HG03378 (cell line): ENCODE measurements at regions not wholly inside any gene's neighbourhood (a gene's known extent, or its start where the extent isn't known, plus 50 kb on each side); places are given as distances from the start of the nearest gene placed in this dataset.
"Not testable (repeated sequence)": the region's sequence is repeated elsewhere in the genome, so short reads cannot be mapped to it uniquely, and the experiment has no call there.

Experiments
- ATAC-seq: cut with Tn5 transposase; IDR thresholded peaks from one replicate; pipeline ENCODE4 v1.9.1; 2021; ENCODE audit warnings: mild to moderate bottlenecking, moderate library complexity; ENCODE audit not compliant: unreplicated experiment

DNA sequence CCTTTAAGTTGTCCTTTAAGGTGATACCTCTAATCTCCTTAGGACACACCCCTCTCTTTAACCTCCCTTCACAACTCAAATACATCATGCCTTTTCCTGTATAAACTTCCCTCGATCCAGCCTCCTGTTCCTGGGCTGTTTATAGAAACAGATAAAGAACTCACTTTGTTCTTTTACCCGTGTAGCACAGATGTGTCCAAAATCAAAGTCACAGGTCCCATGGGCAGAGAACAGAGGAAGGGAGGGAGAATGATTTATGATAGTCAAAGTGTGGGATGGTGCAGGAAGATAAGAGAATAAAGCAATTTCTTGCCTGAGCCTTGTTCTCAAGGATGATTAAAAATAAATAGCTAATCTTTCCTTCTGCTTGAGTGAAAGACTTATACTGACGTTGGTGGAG, 50.3 kb upstream of the CABCOCO1 start:
- ATAC-seq: no peak

DNA sequence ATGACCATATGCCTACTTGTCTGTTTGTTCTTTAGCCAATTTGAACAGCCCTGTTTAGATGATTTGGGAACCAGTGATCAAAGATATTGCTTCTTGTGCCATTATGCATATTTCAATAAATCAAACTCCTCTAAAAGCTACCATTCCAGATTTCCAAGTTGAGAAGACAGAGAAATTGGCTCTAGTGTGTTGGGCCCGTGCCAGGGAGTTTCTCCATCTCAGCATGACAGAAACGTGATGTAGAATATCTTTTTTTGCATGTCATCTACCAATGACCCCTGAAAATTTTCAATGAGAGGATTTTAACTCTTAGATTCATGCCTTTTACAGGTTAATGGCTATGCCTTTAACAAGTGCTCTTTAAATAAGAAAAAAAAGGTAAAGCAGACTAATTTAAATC, 50.7 kb upstream of the CABCOCO1 start:
- no peak for ATAC-seq

DNA sequence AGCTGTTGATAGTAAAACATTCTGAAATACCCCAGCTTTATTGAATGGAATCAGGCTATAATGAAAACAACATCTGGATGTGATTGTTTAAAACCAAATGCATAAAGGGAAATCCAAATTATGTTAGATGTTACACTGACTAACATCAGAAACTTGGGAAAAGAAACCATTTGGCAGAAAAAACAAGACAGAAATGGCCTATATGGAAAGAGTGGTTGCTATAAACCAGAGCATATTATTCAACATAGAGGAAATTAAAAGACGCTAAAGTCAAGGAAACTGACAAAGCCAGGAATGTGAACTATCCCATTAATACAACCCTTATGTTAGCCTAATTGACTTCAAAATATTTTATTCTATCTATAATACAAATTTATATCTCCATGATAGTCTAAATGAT, 53.0 kb upstream of the CABCOCO1 start:
- no peak for ATAC-seq

DNA sequence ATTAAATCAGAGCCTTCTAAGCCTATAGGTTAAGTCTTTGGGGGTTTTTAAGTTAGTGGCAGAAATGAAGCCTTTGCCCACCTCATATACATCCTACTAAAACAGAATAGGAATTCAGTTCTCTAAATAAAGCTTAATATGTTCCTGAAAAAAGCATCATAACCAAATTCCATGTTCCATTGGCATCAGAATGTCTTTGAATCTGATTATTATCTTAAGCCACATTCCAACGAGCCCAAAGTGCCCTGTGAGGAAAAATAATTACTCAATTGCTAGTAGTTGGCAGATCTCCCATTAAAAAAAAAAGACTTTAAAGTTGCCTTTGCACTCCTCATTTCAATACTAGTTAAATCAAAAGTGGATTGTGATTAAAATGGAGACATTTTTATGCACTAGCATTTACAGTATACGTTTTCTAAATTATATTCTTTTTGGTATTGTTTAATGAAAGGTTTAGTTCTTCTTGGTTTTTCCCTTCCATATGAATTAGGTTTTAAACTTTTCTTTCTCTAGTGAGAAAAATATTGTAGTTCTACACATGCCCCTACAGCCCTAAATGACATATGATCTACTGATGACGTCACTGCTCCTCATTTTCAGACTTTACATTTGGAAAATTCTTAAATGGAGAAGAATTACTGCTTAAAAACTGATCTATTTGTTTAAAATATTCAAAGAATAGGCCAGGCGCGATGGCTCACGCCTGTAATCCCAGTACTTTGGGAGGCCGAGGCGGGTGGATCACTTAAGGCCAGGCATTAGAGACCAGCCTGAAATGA, 54.3 kb upstream of the CABCOCO1 start:
- no peak for ATAC-seq

DNA sequence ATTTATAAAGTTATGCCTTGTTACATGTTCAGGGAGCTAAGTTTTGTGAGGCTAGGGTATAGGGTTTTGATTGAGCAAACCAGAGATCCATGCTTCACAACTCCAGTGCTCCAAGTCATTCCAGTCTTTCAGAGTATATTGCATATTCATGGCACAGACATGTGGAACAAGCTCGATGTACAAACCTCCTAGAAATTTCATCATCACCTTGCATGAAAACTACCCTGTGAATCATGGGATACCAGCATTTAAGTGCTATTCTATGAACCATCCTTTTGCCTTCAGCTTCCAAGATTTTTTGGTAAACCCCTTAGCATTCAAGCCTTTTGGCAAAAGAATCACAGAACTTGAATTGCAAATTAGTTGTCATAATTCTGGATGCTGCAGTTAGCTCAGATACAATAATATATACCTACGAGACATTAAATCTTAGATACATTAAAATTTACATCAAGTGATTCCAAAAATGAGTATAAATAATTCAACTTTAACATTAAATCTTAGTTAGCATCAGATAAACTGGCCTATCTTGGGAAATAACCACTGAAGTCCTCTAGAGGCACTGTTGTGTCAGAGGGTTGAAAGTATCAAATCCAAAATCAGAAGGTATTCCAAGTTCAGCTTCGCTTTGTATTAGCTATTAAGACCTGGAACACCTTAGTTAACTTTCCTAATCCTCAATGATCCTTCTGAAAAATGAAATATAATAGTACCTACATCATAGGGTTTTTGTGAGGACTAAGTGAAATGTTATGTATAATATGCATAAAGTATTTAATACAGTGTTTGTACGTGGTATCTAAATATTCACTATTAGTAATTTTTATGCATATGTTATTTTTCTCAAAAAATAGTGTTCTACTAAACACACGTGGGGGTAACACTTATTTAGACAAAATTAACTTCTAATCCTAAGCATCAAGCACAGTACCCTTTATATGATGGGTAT, 55.5 kb upstream of the CABCOCO1 start:
- ATAC-seq: peak; percentile 47

DNA sequence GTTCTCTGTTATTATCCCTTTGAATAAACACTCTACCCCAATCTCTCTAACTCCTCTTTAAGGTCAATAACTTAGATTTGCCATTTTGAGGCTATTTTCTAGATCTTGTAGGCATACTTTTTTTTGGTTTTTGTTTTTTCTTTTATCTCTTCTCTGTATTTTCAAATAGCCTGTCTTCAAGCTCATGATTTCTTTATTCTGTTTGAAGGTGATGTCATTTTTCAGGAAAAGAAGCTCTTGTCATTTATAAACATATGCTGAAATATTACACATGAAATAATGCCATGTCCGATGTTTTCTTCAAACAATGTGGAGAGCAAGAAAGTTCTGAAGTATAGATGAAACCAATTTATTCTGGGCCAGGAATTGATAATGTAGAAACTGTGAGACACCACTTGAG, 57.5 kb upstream of the CABCOCO1 start:
- no peak for ATAC-seq

DNA sequence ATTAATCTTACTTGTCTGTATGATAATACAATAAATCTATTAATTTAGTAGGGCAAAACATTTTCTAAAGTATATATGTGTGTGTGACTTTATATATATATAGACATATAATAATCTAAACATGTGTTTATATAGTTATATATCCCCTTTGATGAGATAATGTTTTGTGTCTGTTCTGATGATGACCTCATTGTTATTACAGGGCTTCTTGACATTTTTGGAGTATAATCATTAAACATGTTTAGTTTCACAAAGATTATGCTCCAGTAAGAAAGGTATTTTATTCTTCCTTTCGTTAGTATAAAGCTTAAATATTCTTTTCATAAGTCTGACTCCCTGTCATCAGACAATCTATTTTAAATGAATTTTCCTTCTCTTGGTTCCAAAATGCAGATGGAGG, 62.3 kb upstream of the CABCOCO1 start:
- ATAC-seq: no peak

DNA sequence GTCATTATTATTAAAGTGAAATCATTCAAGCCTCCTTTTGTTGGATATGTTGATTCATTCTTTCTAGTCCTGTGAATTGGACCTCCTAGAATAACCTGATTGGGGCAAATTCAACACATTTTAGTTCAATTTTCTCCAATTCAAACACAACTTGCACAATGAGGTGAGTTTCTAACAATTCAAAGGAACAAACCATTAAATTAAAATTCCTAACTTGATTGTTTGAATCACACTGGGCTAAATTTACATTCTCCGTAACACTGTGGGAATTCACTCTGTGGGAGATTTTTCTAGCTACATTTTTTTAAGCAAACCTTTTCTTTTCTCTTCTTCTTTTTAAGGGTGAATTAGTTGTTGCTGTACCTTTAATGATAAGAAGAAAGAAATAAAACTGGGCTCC, 68.3 kb upstream of the CABCOCO1 start:
- ATAC-seq: no peak

DNA sequence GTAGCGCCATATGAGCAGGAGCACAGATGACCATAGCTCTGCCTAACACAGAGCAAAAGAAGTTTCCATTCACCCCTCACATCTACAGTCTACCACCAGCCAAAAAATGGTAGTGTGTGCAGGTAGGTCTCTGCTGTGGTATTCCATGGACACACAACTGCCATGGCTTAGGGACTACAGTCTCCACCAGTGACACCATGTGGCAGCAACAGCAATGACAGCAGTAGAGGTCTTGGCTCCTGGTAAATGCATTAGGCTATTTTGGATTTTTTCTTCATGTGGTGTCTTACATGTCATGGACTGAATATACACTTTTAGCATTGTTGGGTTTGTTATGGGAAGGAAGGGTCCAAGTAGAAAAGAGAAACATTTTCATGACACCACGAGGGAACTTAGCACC, 70.1 kb upstream of the CABCOCO1 start:
- peak; percentile 58 for ATAC-seq

DNA sequence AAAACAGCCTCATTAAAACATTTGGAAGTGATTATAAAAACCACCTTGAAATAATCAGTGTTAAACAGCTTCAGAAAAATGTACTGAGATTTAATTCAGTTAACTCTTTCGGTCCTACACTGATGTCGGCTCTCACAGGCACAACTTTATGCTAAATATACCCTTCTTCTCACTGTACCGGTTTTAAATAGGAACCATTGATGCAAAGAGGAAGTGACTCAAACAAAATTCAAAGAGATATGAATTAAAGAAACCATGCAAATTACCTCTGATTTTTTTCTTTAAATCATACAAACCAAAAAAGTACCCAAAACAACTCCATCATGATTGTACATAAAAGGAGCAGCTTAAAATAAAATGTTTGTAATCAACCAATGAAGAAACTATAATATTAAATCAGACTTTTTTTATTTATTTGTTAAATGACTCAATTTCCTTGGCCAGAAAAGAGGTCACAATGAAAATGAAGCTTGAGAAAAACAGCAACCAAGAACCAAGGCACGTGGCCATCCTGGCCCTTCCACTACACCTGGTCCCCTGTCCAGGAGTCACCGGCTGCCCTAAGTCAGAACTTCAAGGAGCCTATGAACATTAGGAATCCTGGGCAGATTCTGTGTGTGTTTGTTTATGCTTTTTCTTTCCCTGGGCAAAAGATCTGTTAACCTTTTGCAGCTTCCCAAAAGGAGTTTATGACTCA, 73.0 kb upstream of the CABCOCO1 start:
- no peak for ATAC-seq

DNA sequence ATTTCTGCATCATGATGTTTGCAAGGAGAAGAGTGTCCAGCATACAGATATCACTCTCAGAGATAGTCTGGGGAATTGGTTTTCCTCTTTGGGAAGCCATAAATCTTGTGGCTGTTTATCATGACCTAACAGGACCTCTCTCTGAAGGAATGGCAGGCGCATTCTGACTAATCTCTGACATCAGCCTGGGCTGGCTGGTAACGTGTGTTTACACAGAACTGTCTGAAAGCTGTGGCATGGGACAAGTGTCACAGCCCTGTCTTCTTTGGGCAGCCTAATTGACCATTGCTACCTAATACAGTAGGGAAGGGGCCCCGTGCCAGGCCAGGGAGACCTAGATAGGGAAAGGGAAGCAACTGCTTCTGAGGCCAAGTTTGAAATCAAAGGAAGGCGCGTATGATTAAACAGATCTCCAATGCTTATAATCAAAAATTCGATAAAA, 73.9 kb upstream of the CABCOCO1 start:
- ATAC-seq: no peak

DNA sequence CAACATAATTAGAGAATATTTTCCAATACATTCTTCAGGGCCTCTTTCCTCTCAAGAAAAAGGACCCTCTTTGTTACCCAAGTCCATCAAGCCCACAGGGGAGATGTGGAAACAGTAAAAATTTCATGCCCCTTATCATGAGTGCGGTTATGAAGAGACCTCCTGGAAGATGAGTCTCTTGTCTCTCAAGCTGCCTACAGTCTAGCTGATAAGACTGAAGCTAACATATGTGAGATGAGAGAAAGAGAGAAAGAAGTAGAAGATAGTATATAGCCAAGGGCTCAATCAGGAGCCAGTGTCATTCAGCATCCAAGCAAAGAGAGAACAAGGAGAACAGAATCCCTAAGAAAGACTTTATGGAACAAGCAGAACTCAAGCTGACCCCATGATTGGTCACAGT, 75.9 kb upstream of the CABCOCO1 start:
- ATAC-seq: no peak

DNA sequence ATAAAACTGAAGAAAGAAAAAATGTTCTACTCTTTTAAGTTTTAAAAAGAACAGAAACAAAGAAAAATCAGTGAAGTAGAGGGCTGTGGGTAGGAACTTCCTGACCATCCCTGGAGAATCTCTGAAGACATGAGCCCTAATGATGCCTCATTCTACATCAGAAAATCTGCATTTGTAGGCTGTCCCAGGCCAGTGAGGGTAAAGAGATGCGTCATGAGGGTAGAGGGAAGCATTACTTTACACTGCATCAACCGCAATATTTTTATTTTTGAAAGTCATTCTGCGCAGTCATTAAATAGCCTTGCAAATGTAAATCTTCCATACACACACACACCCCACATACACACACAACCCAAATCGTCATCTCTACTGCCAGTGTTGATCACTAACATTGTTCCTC, 82.1 kb upstream of the CABCOCO1 start:
- ATAC-seq: no peak

DNA sequence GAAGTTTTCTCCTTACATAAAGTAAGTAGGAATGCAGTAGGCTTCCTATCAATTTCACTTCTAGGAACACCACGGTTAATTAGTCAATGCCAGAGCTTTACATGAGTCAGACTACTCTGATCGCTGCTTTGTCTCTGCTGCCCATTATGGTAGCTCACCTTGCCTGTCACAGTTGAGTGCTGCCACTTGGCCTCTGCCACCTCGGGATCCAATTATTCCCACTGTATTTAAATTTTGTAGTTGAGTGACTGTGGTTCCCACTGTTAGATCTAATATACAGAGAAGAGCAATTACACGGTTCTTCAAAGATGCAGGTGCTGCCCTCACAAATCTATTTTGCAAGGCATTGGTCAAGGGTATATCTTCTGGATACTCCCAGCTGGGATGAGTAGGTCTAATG, 92.5 kb upstream of the CABCOCO1 start:
- ATAC-seq: not testable (repeated sequence)

DNA sequence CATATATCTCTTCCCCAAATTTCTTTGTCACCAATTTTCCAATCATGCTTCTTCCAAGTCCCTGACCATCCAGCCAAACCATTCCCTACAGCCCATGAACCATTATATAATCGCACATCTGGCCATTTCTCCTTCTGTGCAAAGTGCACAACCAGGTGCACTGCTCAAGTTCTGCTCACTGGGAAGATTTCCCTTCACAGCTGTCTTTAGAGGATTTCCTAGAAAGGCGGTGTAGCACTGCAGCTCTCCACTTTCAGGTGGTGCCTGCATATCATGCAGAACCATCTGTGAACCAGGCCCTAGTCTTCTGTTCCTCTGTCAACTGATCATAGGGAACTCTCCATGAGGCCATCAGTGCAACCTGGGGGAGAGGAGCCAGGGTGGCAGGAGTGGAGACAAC, 95.0 kb upstream of the CABCOCO1 start:
- no peak for ATAC-seq

DNA sequence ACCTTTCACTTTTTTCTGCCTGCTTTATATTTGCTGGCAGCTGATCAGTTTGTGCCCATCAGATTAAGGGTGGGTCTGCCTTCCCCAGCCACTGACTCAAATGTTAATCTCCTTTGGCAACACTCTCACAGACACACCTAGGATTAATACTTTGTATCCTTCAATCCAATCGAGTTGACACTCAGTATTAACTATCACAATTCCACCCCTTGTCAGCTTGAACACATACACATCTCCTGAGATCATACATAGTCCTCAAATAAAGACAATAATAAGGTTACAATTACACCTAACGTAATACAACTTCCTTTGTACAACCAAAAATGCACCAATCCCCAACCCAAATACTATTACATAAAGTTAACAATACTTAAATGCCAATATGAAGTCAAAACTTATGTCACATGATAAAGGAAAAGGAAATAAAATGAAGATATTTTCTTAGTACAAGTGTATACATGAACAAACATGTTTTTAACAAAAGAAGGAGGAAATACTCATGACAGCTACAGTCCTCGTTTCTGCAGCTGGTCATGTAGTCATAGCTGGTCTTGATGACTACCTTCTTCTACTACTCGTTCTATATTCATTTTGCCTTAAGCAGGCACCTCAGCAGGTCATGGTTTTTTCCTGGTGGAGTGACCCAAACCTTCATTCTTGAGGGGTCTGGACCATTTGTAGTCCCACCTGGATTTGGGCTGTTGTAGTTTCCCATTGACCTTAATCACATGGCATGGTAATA, 96.7 kb upstream of the CABCOCO1 start:
- ATAC-seq: no peak

DNA sequence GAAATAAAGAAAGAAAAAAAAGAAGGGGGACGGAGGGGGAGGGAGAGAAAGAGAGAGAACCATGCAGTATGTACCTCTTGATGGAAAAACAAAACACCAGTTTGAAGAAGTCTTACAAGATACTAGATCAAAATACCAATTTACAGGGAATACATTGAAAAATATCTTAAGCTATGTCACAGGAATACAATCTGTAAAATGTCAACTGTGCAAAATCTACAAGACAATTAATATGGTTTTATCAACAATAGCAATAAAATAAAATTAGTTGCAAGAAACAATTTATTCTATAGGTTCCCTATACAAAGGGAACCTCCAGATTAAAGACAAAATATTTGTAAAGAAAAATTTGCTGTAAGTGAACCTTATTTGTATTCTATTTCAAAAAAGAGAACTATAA, 98.3 kb upstream of the CABCOCO1 start:
- ATAC-seq: no peak

DNA sequence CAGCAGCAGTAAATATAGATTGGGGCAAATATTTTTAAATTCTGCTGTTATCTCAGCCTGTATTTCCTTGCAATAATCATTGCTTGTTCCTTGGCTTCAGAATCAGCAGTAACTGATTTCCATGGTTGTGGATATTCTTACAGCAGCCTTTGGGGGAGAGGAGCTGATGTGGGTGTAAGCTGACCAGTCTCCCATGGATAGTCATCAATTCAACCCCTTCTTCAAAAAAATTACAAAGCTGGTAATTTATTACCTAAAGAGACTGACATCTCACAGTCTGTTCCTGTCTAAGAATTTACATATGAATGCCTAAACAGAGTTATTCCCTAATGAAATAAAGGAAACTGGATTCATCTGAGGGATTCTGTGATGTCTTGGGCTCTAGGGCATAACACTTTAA, 103.1 kb upstream of the CABCOCO1 start:
- no peak for ATAC-seq

DNA sequence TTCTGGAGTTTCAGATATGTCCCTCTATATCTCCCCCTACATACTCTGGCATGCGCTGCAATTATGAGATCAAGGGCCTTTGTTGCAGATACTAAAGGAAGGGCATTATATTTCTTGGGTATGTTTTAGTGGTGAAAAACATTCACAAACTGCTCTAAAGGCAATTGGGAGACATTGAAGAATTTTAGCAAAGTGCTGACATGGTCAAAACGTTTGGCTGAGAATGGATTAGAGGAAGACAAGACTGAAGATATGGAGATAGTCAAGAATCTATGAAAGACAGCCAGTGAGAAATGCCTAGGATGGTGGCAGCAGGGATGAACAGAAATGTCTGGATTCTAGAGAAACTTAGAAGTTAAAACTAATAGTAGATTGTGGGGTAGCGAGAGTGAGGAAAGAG, 104.5 kb upstream of the CABCOCO1 start:
- no peak for ATAC-seq

DNA sequence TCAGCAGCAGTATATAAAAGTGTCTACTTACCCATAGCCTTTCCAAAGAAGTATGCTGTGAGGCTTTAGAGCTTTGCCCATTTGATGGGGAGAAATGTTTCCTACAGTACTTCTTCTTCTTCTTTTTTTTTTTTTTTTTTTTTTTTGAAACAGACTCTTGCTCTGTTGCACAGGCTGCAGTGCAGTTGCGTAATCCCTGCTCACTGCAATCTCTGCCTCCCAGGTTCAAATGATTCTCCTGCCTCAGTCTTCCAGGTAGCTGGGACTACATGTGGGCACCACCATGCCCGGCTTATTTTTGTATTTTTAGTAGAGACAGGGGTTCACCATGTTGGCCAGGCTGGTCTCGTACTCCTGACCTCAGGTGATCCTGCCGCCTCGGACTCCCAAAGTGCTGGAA, 101.7 kb upstream of the TMEM26 start:
- no peak for ATAC-seq

DNA sequence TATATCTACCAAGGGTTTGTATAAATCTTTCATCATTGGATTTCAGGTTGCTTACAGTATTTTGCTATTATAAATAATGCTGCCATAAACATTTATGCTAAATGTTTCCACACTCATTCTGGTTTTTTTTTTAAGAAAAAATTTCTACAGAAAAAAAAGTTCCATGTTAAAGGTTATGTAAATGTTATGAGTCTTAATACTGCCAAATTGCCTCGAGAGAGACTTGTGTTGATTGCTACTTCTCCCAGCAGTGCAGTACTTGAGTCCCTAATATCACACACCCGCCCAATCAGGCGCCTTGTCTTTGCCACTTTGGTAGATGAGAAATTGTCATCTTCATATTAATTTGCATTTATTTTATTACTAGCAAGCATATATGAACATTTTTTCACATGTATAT, 96.7 kb upstream of the TMEM26 start:
- no peak for ATAC-seq
